GM21423 (cell line): ENCODE measurements at regions not wholly inside any gene's neighbourhood (a gene's known extent, or its start where the extent isn't known, plus 50 kb on each side); places are given as distances from the start of the nearest gene placed in this dataset.
A peak's percentile ranks its signal among the peaks of the same experiment; 100 is the strongest.
"Not testable (repeated sequence)": the region's sequence is repeated elsewhere in the genome, so short reads cannot be mapped to it uniquely, and the experiment has no call there.

Experiments
- ATAC-seq: cut with Tn5 transposase; IDR thresholded peaks from one replicate; pipeline ENCODE4 v1.9.1; 2021; ENCODE audit warnings: mild to moderate bottlenecking, moderate library complexity; ENCODE audit not compliant: unreplicated experiment

GRCh38 chr5:40233268-40233667 is 446.4 kb upstream of the PTGER4 start:
- no peak for ATAC-seq

GRCh38 chr5:40227931-40228330 is 451.8 kb upstream of the PTGER4 start:
- no peak for ATAC-seq

GRCh38 chr5:40227366-40227765 is 452.3 kb upstream of the PTGER4 start:
- no peak for ATAC-seq

GRCh38 chr5:40226906-40227305 is 452.8 kb upstream of the PTGER4 start:
- no peak for ATAC-seq

- ATAC-seq = not testable (repeated sequence)
Measured at GRCh38 chr5:40225147-40225546, 454.6 kb upstream of the PTGER4 start.

GRCh38 chr5:40224421-40224820 is 455.3 kb upstream of the PTGER4 start:
- peak; percentile 15 for ATAC-seq

GRCh38 chr5:40223884-40224402 is 455.8 kb upstream of the PTGER4 start:
- peak; percentile 54 for ATAC-seq

GRCh38 chr5:40221796-40222195 is 457.9 kb upstream of the PTGER4 start:
- ATAC-seq = no peak

- ATAC-seq = no peak
Measured at GRCh38 chr5:40221255-40221654, 458.5 kb upstream of the PTGER4 start.

- ATAC-seq = no peak
Measured at GRCh38 chr5:40220260-40220659, 459.5 kb upstream of the PTGER4 start.

- no peak for ATAC-seq
Measured at GRCh38 chr5:40217553-40217952, 462.2 kb upstream of the PTGER4 start.

- no peak for ATAC-seq
Measured at GRCh38 chr5:40210694-40211093, 469.0 kb upstream of the PTGER4 start.

GRCh38 chr5:40206030-40206429 is 473.7 kb upstream of the PTGER4 start:
- no peak for ATAC-seq

GRCh38 chr5:40204144-40204543 is 475.6 kb upstream of the PTGER4 start:
- ATAC-seq = no peak

GRCh38 chr5:40202814-40203440 is 476.8 kb upstream of the PTGER4 start:
- ATAC-seq = no peak

- no peak for ATAC-seq
Measured at GRCh38 chr5:40198736-40199135, 481.0 kb upstream of the PTGER4 start.

GRCh38 chr5:40195574-40195973 is 484.1 kb upstream of the PTGER4 start:
- ATAC-seq = not testable (repeated sequence)

GRCh38 chr5:40191150-40191549 is 488.6 kb upstream of the PTGER4 start:
- no peak for ATAC-seq

- no peak for ATAC-seq
Measured at GRCh38 chr5:40172721-40173120, 507.0 kb upstream of the PTGER4 start.

GRCh38 chr5:40171971-40172370 is 507.7 kb upstream of the PTGER4 start:
- ATAC-seq = no peak

GRCh38 chr5:40167283-40167682 is 512.4 kb upstream of the PTGER4 start:
- no peak for ATAC-seq

- ATAC-seq = no peak
Measured at GRCh38 chr5:40166802-40167201, 512.9 kb upstream of the PTGER4 start.
